Mucosa of gallbladder (tissue), 1 donor: ENCODE measurements at regions not wholly inside any gene's neighbourhood (a gene's known extent, or its start where the extent isn't known, plus 50 kb on each side); places are given as distances from the start of the nearest gene placed in this dataset.
"Not testable (repeated sequence)": the region's sequence is repeated elsewhere in the genome, so short reads cannot be mapped to it uniquely, and the experiment has no call there.

Experiments
- DNase-seq: peaks from one replicate; pipeline ENCODE4 v3.0.0-alpha.2; 2020; ENCODE audit warnings: low spot score
- donor health status: DM: no; HTN: no; CAD: no.

- no peak for DNase-seq
These were observed 102.8 kb upstream of the PHACTR1 start for GRCh38 chr6:12613811-12614210.

- DNase-seq = no peak
These were observed 102.1 kb upstream of the PHACTR1 start for GRCh38 chr6:12614456-12614855.

GRCh38 chr6:12618296-12618695 lies 98.3 kb upstream of the PHACTR1 start:
- DNase-seq = no peak

- DNase-seq = no peak
These were observed 94.8 kb upstream of the PHACTR1 start for GRCh38 chr6:12621754-12622153.

GRCh38 chr6:12622566-12622965 lies 94.0 kb upstream of the PHACTR1 start:
- no peak for DNase-seq

- DNase-seq = no peak
These were observed 92.3 kb upstream of the PHACTR1 start for GRCh38 chr6:12624142-12624837.

- no peak for DNase-seq
These were observed 89.5 kb upstream of the PHACTR1 start for GRCh38 chr6:12627053-12627452.

- DNase-seq = no peak
These were observed 88.2 kb upstream of the PHACTR1 start for GRCh38 chr6:12628327-12628726.

GRCh38 chr6:12633746-12634145 lies 82.8 kb upstream of the PHACTR1 start:
- DNase-seq = not testable (repeated sequence)

GRCh38 chr6:12635375-12635774 lies 81.2 kb upstream of the PHACTR1 start:
- no peak for DNase-seq

- no peak for DNase-seq
These were observed 80.8 kb upstream of the PHACTR1 start for GRCh38 chr6:12635813-12636212.

GRCh38 chr6:12636336-12636735 lies 80.2 kb upstream of the PHACTR1 start:
- DNase-seq = no peak

GRCh38 chr6:12637960-12638641 lies 78.5 kb upstream of the PHACTR1 start:
- peak; percentile 31 for DNase-seq

GRCh38 chr6:12640438-12640837 lies 76.1 kb upstream of the PHACTR1 start:
- DNase-seq = no peak

- not testable (repeated sequence) for DNase-seq
These were observed 74.8 kb upstream of the PHACTR1 start for GRCh38 chr6:12641785-12642184.

GRCh38 chr6:12645941-12646340 lies 70.6 kb upstream of the PHACTR1 start:
- DNase-seq = no peak

GRCh38 chr6:12648171-12648570 lies 68.4 kb upstream of the PHACTR1 start:
- DNase-seq = no peak

GRCh38 chr6:12649325-12649724 lies 67.2 kb upstream of the PHACTR1 start:
- DNase-seq = no peak

- no peak for DNase-seq
These were observed 63.1 kb upstream of the PHACTR1 start for GRCh38 chr6:12653486-12653885.

- no peak for DNase-seq
These were observed 62.5 kb upstream of the PHACTR1 start for GRCh38 chr6:12654107-12654506.

- no peak for DNase-seq
These were observed 62.1 kb upstream of the PHACTR1 start for GRCh38 chr6:12654514-12654913.

GRCh38 chr6:12656906-12657305 lies 59.7 kb upstream of the PHACTR1 start:
- no peak for DNase-seq

GRCh38 chr6:12657884-12658283 lies 58.7 kb upstream of the PHACTR1 start:
- DNase-seq = no peak
